GM19372 (cell line): ENCODE measurements at regions not wholly inside any gene's neighbourhood (a gene's known extent, or its start where the extent isn't known, plus 50 kb on each side); places are given as distances from the start of the nearest gene placed in this dataset.

Source experiments
- ATAC-seq: cut with Tn5 transposase; IDR thresholded peaks from one replicate; pipeline ENCODE4 v1.9.1; 2021; ENCODE audit warnings: mild to moderate bottlenecking, low read depth, moderate library complexity; ENCODE audit not compliant: unreplicated experiment

GRCh38 chr13:88526186-88526852 lies 855.1 kb downstream of the SLITRK5 start:
- no peak for ATAC-seq

- ATAC-seq, result no peak
These were observed 855.7 kb downstream of the SLITRK5 start for GRCh38 chr13:88526853-88527215.

GRCh38 chr13:88541994-88542393 lies 870.8 kb downstream of the SLITRK5 start:
- no peak for ATAC-seq

GRCh38 chr13:88544836-88545235 lies 873.7 kb downstream of the SLITRK5 start:
- ATAC-seq, result no peak

GRCh38 chr13:88552966-88553365 lies 881.8 kb downstream of the SLITRK5 start:
- no peak for ATAC-seq

- no peak for ATAC-seq
These were observed 894.4 kb downstream of the SLITRK5 start for GRCh38 chr13:88565566-88565965.

GRCh38 chr13:88585861-88586260 lies 914.7 kb downstream of the SLITRK5 start:
- ATAC-seq, result no peak

- no peak for ATAC-seq
These were observed 915.1 kb downstream of the SLITRK5 start for GRCh38 chr13:88586263-88586662.

- no peak for ATAC-seq
These were observed 919.4 kb downstream of the SLITRK5 start for GRCh38 chr13:88590574-88590973.

- ATAC-seq, result no peak
These were observed 920.9 kb downstream of the SLITRK5 start for GRCh38 chr13:88592105-88592504.

- ATAC-seq, result no peak
These were observed 930.8 kb downstream of the SLITRK5 start for GRCh38 chr13:88601949-88602348.

- ATAC-seq, result no peak
These were observed 931.9 kb downstream of the SLITRK5 start for GRCh38 chr13:88602786-88603777.

GRCh38 chr13:88617176-88617575 lies 946.0 kb downstream of the SLITRK5 start:
- no peak for ATAC-seq

- ATAC-seq, result no peak
These were observed 951.3 kb downstream of the SLITRK5 start for GRCh38 chr13:88622362-88622973.

GRCh38 chr13:88623150-88623549 lies 952.0 kb downstream of the SLITRK5 start:
- ATAC-seq, result no peak

GRCh38 chr13:88627071-88627470 lies 955.9 kb downstream of the SLITRK5 start:
- no peak for ATAC-seq

- ATAC-seq, result no peak
These were observed 957.7 kb downstream of the SLITRK5 start for GRCh38 chr13:88628882-88629281.

- ATAC-seq, result no peak
These were observed 966.8 kb downstream of the SLITRK5 start for GRCh38 chr13:88637935-88638334.

- no peak for ATAC-seq
These were observed 972.1 kb downstream of the SLITRK5 start for GRCh38 chr13:88643233-88643632.

- no peak for ATAC-seq
These were observed 977.6 kb downstream of the SLITRK5 start for GRCh38 chr13:88648598-88649373.
